ENCODE measurements at regions not wholly inside any gene's neighbourhood (a gene's known extent, or its start where the extent isn't known, plus 50 kb on each side); places are given as distances from the start of the nearest gene placed in this dataset.

GRCh38 chr20:62581806-62582205, 60.5 kb upstream of the SLCO4A1 start:
- H3K27ac ChIP-seq (replicated peaks; ENCODE audit: low read length), result no peak overlapping the region
- WGBS, 2 donors (ENCODE audit: extremely low coverage in 2 of 2, insufficient read length in 2 of 2, insufficient replicate concordance in 1 of 2), result no CpG with 5 or more reads among the region's 16 CpGs
- H2BK5ac ChIP-seq (ENCODE audit: low read length), result no peak overlapping the region

GRCh38 chr20:62583424-62583920, 58.8 kb upstream of the SLCO4A1 start:
- Histone ChIP-seq H2BK15ac (ENCODE audit: low read length) (no peak overlapping the region), H3K23ac (ENCODE audit: low read depth, low read length, poor library complexity) (no peak overlapping the region), H3K18ac (ENCODE audit: low read length) (no peak overlapping the region), H4K8ac (ENCODE audit: low read depth, low read length) (no peak overlapping the region), H3K4me1 (ENCODE audit: control insufficient read depth in 2 of 2, insufficient read depth in 1 of 2, low read depth in 1 of 2, low read length in 2 of 2) (peaks cover 0 to 11% of the 10 kb centered on the region in 2 donors), H3K9me3 (replicated peaks in 1 of 2; ENCODE audit: control insufficient read depth in 2 of 2, insufficient read depth in 1 of 2, low read depth in 1 of 2, low read length in 2 of 2) (no peaks in the 10 kb centered on the region), H3K36me3 (replicated peaks in 1 of 2; ENCODE audit: control insufficient read depth in 2 of 2, insufficient read depth in 2 of 2, low read length in 2 of 2) (no peaks in the 10 kb centered on the region), H3K79me1 (ENCODE audit: low read depth, low read length) (no peaks in the 10 kb centered on the region), H3K4me2 (ENCODE audit: insufficient read depth, low read length, poor library complexity, severe bottlenecking) (no peak overlapping the region), H3K4me3 (ENCODE audit: low read length in 2 of 2) (no peak overlapping the region), H2AK5ac (ENCODE audit: low read depth, low read length) (no peak overlapping the region), H2BK12ac (ENCODE audit: low read length) (peak overlapping the region; percentile 16), H2AFZ (ENCODE audit: low read length) (no peak overlapping the region), H2BK120ac (ENCODE audit: low read depth, low read length) (no peak overlapping the region), H3K27me3 (ENCODE audit: control insufficient read depth in 3 of 3, insufficient read depth in 3 of 3, low read depth in 1 of 3, low read length in 3 of 3) (peaks cover 0 to 48% (median 0%) of the 10 kb centered on the region in 3 experiments), H2BK5ac (ENCODE audit: low read length) (no peak overlapping the region), H3K9ac (ENCODE audit: low read depth, low read length, poor library complexity) (peak overlapping the region; percentile 3), H4K91ac (ENCODE audit: low read depth, low read length, poor library complexity) (no peak overlapping the region), H3K27ac (replicated peaks; ENCODE audit: low read length) (no peak overlapping the region), H3K14ac (ENCODE audit: low read length) (no peak overlapping the region), H3K4ac (ENCODE audit: low read length) (no peak overlapping the region)
- WGBS, 2 donors (ENCODE audit: extremely low coverage in 2 of 2, insufficient read length in 2 of 2, insufficient replicate concordance in 1 of 2), result no CpG with 5 or more reads among the region's 12 CpGs
- DNase-seq (ENCODE audit: low spot score), result no peak

More at GRCh38 chr20:62581806-62582205, 60.5 kb upstream of the SLCO4A1 start:
- H2BK12ac ChIP-seq (ENCODE audit: low read length), result no peak overlapping the region
- H3K27me3 ChIP-seq (ENCODE audit: control insufficient read depth in 3 of 3, insufficient read depth in 3 of 3, low read depth in 1 of 3, low read length in 3 of 3), result peaks cover 0 to 41% (median 0%) of the 10 kb centered on the region in 3 experiments
- H3K9ac ChIP-seq (ENCODE audit: low read depth, low read length, poor library complexity), result no peak overlapping the region
- no peak overlapping the region for H2BK15ac ChIP-seq (ENCODE audit: low read length)
- H3K4ac ChIP-seq (ENCODE audit: low read length), result no peak overlapping the region
- no peak overlapping the region for H2AFZ ChIP-seq (ENCODE audit: low read length)
- peaks cover 0 to 11% of the 10 kb centered on the region in 2 donors for H3K4me1 ChIP-seq (ENCODE audit: control insufficient read depth in 2 of 2, insufficient read depth in 1 of 2, low read depth in 1 of 2, low read length in 2 of 2)
- H3K79me1 ChIP-seq (ENCODE audit: low read depth, low read length), result no peaks in the 10 kb centered on the region
- no peak overlapping the region for H3K4me3 ChIP-seq (ENCODE audit: low read length in 2 of 2)
- no peak overlapping the region for H3K14ac ChIP-seq (ENCODE audit: low read length)
- no peak overlapping the region for H4K91ac ChIP-seq (ENCODE audit: low read depth, low read length, poor library complexity)
- H3K4me2 ChIP-seq (ENCODE audit: insufficient read depth, low read length, poor library complexity, severe bottlenecking), result no peak overlapping the region
- H2AK5ac ChIP-seq (ENCODE audit: low read depth, low read length), result no peak overlapping the region
- H3K36me3 ChIP-seq (replicated peaks in 1 of 2; ENCODE audit: control insufficient read depth in 2 of 2, insufficient read depth in 2 of 2, low read length in 2 of 2), result no peaks in the 10 kb centered on the region
- no peak for DNase-seq (ENCODE audit: low spot score)
- peak overlapping the region; percentile 46 for H3K18ac ChIP-seq (ENCODE audit: low read length)
- H4K8ac ChIP-seq (ENCODE audit: low read depth, low read length), result no peak overlapping the region
- H2BK120ac ChIP-seq (ENCODE audit: low read depth, low read length), result no peak overlapping the region
- H3K9me3 ChIP-seq (replicated peaks in 1 of 2; ENCODE audit: control insufficient read depth in 2 of 2, insufficient read depth in 1 of 2, low read depth in 1 of 2, low read length in 2 of 2), result no peaks in the 10 kb centered on the region
- no peak overlapping the region for H3K23ac ChIP-seq (ENCODE audit: low read depth, low read length, poor library complexity)

GRCh38 chr20:62584671-62585460, 57.4 kb upstream of the SLCO4A1 start:
- peak overlapping the region in 1 of 2 donors; percentile 18 for H3K4me3 ChIP-seq (ENCODE audit: low read length in 2 of 2)

GRCh38 chr20:62585461-62585970, 56.8 kb upstream of the SLCO4A1 start:
- Histone ChIP-seq H3K27me3 (ENCODE audit: control insufficient read depth in 3 of 3, insufficient read depth in 3 of 3, low read depth in 1 of 3, low read length in 3 of 3) (peaks cover 0 to 66% (median 0%) of the 10 kb centered on the region in 3 experiments), H2BK5ac (ENCODE audit: low read length) (no peak overlapping the region), H3K27ac (replicated peaks; ENCODE audit: low read length) (no peak overlapping the region), H3K14ac (ENCODE audit: low read length) (peak overlapping the region; percentile 57), H4K8ac (ENCODE audit: low read depth, low read length) (no peak overlapping the region), H3K4me3 (ENCODE audit: low read length in 2 of 2) (peak overlapping the region in 1 of 2 donors; percentile 18), H3K4ac (ENCODE audit: low read length) (no peak overlapping the region), H2AK5ac (ENCODE audit: low read depth, low read length) (no peak overlapping the region), H2AFZ (ENCODE audit: low read length) (no peak overlapping the region), H2BK120ac (ENCODE audit: low read depth, low read length) (no peak overlapping the region), H3K36me3 (replicated peaks in 1 of 2; ENCODE audit: control insufficient read depth in 2 of 2, insufficient read depth in 2 of 2, low read length in 2 of 2) (no peaks in the 10 kb centered on the region), H3K9me3 (replicated peaks in 1 of 2; ENCODE audit: control insufficient read depth in 2 of 2, insufficient read depth in 1 of 2, low read depth in 1 of 2, low read length in 2 of 2) (no peaks in the 10 kb centered on the region), H3K79me1 (ENCODE audit: low read depth, low read length) (no peaks in the 10 kb centered on the region), H4K91ac (ENCODE audit: low read depth, low read length, poor library complexity) (no peak overlapping the region), H3K4me2 (ENCODE audit: insufficient read depth, low read length, poor library complexity, severe bottlenecking) (no peak overlapping the region), H3K9ac (ENCODE audit: low read depth, low read length, poor library complexity) (no peak overlapping the region), H3K18ac (ENCODE audit: low read length) (no peak overlapping the region), H3K23ac (ENCODE audit: low read depth, low read length, poor library complexity) (peak overlapping the region; percentile 20), H2BK15ac (ENCODE audit: low read length) (no peak overlapping the region), H3K4me1 (ENCODE audit: control insufficient read depth in 2 of 2, insufficient read depth in 1 of 2, low read depth in 1 of 2, low read length in 2 of 2) (peaks cover 0 to 6% of the 10 kb centered on the region in 2 donors), H2BK12ac (ENCODE audit: low read length) (no peak overlapping the region)
- no peak for DNase-seq (ENCODE audit: low spot score)
- no CpG with 5 or more reads among the region's 22 CpGs for WGBS, 2 donors (ENCODE audit: extremely low coverage in 2 of 2, insufficient read length in 2 of 2, insufficient replicate concordance in 1 of 2)

More at GRCh38 chr20:62584671-62585460, 57.4 kb upstream of the SLCO4A1 start:
- Histone ChIP-seq H4K8ac (ENCODE audit: low read depth, low read length) (no peak overlapping the region), H3K9ac (ENCODE audit: low read depth, low read length, poor library complexity) (no peak overlapping the region), H3K27ac (replicated peaks; ENCODE audit: low read length) (no peak overlapping the region), H3K27me3 (ENCODE audit: control insufficient read depth in 3 of 3, insufficient read depth in 3 of 3, low read depth in 1 of 3, low read length in 3 of 3) (peaks cover 0 to 62% (median 0%) of the 10 kb centered on the region in 3 experiments), H3K36me3 (replicated peaks in 1 of 2; ENCODE audit: control insufficient read depth in 2 of 2, insufficient read depth in 2 of 2, low read length in 2 of 2) (no peaks in the 10 kb centered on the region), H3K23ac (ENCODE audit: low read depth, low read length, poor library complexity) (peak overlapping the region; percentile 20), H3K4me2 (ENCODE audit: insufficient read depth, low read length, poor library complexity, severe bottlenecking) (no peak overlapping the region), H2BK5ac (ENCODE audit: low read length) (no peak overlapping the region), H2BK15ac (ENCODE audit: low read length) (no peak overlapping the region), H3K9me3 (replicated peaks in 1 of 2; ENCODE audit: control insufficient read depth in 2 of 2, insufficient read depth in 1 of 2, low read depth in 1 of 2, low read length in 2 of 2) (no peaks in the 10 kb centered on the region), H2BK12ac (ENCODE audit: low read length) (no peak overlapping the region), H3K79me1 (ENCODE audit: low read depth, low read length) (no peaks in the 10 kb centered on the region), H3K14ac (ENCODE audit: low read length) (no peak overlapping the region), H2BK120ac (ENCODE audit: low read depth, low read length) (no peak overlapping the region), H4K91ac (ENCODE audit: low read depth, low read length, poor library complexity) (no peak overlapping the region), H3K4me1 (ENCODE audit: control insufficient read depth in 2 of 2, insufficient read depth in 1 of 2, low read depth in 1 of 2, low read length in 2 of 2) (peaks cover 0 to 10% of the 10 kb centered on the region in 2 donors), H2AK5ac (ENCODE audit: low read depth, low read length) (no peak overlapping the region), H3K4ac (ENCODE audit: low read length) (no peak overlapping the region), H3K18ac (ENCODE audit: low read length) (no peak overlapping the region), H2AFZ (ENCODE audit: low read length) (no peak overlapping the region)
- no peak for DNase-seq (ENCODE audit: low spot score)
- WGBS, 2 donors (ENCODE audit: extremely low coverage in 2 of 2, insufficient read length in 2 of 2, insufficient replicate concordance in 1 of 2), result 92 to 96% methylated on average over 1 to 3 of the region's 16 CpGs

Measured in neuronal stem cell (in vitro differentiated cells).